SW480 (cell line): ENCODE measurements at regions not wholly inside any gene's neighbourhood (a gene's known extent, or its start where the extent isn't known, plus 50 kb on each side); places are given as distances from the start of the nearest gene placed in this dataset.

Experiments
- DNase-seq: peaks from one replicate; pipeline ENCODE4 v3.0.0-alpha.2; 2016; ENCODE audit warnings: low spot score

GRCh38 chr13:69571606-69572323 lies 535.9 kb upstream of the ATXN8OS start:
- no peak for DNase-seq

GRCh38 chr13:69567514-69567913 lies 540.1 kb upstream of the ATXN8OS start:
- DNase-seq = no peak

GRCh38 chr13:69566104-69566716 lies 541.4 kb upstream of the ATXN8OS start:
- no peak for DNase-seq

- DNase-seq = peak; percentile 15
Observed at GRCh38 chr13:69565334-69565733, 542.3 kb upstream of the ATXN8OS start.

GRCh38 chr13:69556540-69557196 lies 551.0 kb upstream of the ATXN8OS start:
- no peak for DNase-seq

- DNase-seq = no peak
Observed at GRCh38 chr13:69553976-69554375, 553.6 kb upstream of the ATXN8OS start.

- no peak for DNase-seq
Observed at GRCh38 chr13:69551193-69551592, 556.4 kb upstream of the ATXN8OS start.

- no peak for DNase-seq
Observed at GRCh38 chr13:69547780-69548179, 559.8 kb upstream of the ATXN8OS start.

GRCh38 chr13:69545551-69545950 lies 562.1 kb upstream of the ATXN8OS start:
- no peak for DNase-seq

GRCh38 chr13:69524459-69525150 lies 583.0 kb upstream of the ATXN8OS start:
- peak; percentile 2 for DNase-seq

GRCh38 chr13:69496981-69497380 lies 610.6 kb upstream of the ATXN8OS start:
- DNase-seq = no peak

GRCh38 chr13:69495096-69495495 lies 612.5 kb upstream of the ATXN8OS start:
- DNase-seq = no peak

- DNase-seq = no peak
Observed at GRCh38 chr13:69487576-69487975, 620.0 kb upstream of the ATXN8OS start.

GRCh38 chr13:69485991-69486592 lies 621.5 kb upstream of the ATXN8OS start:
- no peak for DNase-seq

GRCh38 chr13:69477451-69477850 lies 630.2 kb upstream of the ATXN8OS start:
- no peak for DNase-seq

GRCh38 chr13:69474011-69474685 lies 633.5 kb upstream of the ATXN8OS start:
- DNase-seq = no peak

GRCh38 chr13:69468624-69469023 lies 639.0 kb upstream of the ATXN8OS start:
- DNase-seq = no peak

GRCh38 chr13:69461397-69461796 lies 646.2 kb upstream of the ATXN8OS start:
- DNase-seq = no peak

GRCh38 chr13:69459346-69459745 lies 648.3 kb upstream of the ATXN8OS start:
- DNase-seq = no peak

GRCh38 chr13:69458013-69458412 lies 649.6 kb upstream of the ATXN8OS start:
- no peak for DNase-seq

GRCh38 chr13:69450245-69450644 lies 657.4 kb upstream of the ATXN8OS start:
- DNase-seq = no peak

GRCh38 chr13:69425235-69425634 lies 682.4 kb upstream of the ATXN8OS start:
- DNase-seq = no peak
